C4-2B (cell line): ENCODE measurements at regions not wholly inside any gene's neighbourhood (a gene's known extent, or its start where the extent isn't known, plus 50 kb on each side); places are given as distances from the start of the nearest gene placed in this dataset.

Experiments used
- ZFX ChIP-seq: fragments of 450-650 bp; IDR thresholded peaks from 2 replicates; pipeline ENCODE4 v1.6.1; 2017
- TF ChIP-seq, protein P1 (sequence below): fragments of 450-650 bp; conservative IDR thresholded peaks from 2 replicates; pipeline ENCODE4 v1.5.1; 2017; ENCODE audit warnings: mild to moderate bottlenecking

GRCh38 chr2:176514276-176514675, 245.0 kb downstream of the MTX2 start:
- TF ChIP-seq, protein P1, sequence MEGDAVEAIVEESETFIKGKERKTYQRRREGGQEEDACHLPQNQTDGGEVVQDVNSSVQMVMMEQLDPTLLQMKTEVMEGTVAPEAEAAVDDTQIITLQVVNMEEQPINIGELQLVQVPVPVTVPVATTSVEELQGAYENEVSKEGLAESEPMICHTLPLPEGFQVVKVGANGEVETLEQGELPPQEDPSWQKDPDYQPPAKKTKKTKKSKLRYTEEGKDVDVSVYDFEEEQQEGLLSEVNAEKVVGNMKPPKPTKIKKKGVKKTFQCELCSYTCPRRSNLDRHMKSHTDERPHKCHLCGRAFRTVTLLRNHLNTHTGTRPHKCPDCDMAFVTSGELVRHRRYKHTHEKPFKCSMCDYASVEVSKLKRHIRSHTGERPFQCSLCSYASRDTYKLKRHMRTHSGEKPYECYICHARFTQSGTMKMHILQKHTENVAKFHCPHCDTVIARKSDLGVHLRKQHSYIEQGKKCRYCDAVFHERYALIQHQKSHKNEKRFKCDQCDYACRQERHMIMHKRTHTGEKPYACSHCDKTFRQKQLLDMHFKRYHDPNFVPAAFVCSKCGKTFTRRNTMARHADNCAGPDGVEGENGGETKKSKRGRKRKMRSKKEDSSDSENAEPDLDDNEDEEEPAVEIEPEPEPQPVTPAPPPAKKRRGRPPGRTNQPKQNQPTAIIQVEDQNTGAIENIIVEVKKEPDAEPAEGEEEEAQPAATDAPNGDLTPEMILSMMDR, result no peak
- no peak for TF ChIP-seq ZFX
